ENCODE measurements at regions not wholly inside any gene's neighbourhood (a gene's known extent, or its start where the extent isn't known, plus 50 kb on each side); places are given as distances from the start of the nearest gene placed in this dataset.

DNA sequence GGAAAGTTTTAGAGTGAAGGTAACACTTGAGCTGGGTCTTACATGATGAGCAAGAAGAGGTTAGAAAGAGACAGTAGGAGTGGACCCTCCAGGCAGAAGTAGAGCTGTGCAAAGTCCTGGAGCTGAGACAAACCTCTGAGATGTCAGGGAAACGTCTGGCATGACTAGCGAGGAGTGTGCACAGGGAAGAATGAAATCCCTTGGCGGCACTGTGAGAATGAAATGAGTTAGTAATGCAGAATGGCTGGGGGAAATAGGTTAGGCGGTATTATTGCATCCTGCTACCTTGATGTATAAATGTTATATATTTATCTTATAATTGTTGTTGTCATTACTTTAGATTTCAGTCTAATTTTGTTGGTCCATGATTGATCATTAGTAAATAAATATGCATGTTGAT, 457.9 kb upstream of the CCL2 start:
- Mint-ChIP-seq H3K9me3 (no peaks in the 10 kb centered on the region), H3K27ac (no peak overlapping the region)

DNA sequence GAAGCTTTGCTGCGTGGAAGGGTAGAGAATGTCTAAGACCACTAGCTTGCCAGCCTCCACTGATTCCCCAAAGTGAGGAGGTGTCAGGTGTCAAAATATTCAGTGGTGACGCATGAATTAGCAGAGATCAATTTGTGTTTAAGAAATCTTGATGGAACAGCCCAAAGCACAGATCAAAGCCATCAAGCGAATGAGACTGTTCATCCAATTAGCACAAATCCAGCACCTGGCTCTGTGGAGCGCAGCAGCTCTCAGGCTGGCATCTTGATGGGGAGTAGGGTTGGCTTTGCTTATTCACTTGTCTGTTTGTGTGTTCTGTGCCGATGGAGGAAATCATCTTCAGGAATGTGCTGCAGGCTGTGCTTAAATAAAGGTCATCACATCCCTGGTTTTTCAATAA, 456.8 kb upstream of the CCL2 start:
- DNase-seq (ENCODE audit: extremely low spot score, unreplicated experiment): no peak
- no peak overlapping the region for H3K4me3 Mint-ChIP-seq
- TF ChIP-seq, protein P1, sequence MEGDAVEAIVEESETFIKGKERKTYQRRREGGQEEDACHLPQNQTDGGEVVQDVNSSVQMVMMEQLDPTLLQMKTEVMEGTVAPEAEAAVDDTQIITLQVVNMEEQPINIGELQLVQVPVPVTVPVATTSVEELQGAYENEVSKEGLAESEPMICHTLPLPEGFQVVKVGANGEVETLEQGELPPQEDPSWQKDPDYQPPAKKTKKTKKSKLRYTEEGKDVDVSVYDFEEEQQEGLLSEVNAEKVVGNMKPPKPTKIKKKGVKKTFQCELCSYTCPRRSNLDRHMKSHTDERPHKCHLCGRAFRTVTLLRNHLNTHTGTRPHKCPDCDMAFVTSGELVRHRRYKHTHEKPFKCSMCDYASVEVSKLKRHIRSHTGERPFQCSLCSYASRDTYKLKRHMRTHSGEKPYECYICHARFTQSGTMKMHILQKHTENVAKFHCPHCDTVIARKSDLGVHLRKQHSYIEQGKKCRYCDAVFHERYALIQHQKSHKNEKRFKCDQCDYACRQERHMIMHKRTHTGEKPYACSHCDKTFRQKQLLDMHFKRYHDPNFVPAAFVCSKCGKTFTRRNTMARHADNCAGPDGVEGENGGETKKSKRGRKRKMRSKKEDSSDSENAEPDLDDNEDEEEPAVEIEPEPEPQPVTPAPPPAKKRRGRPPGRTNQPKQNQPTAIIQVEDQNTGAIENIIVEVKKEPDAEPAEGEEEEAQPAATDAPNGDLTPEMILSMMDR (conservative IDR thresholded peaks at IDR 0.05): no peak
- H3K9me3 Mint-ChIP-seq: no peaks in the 10 kb centered on the region
- H3K27me3 Mint-ChIP-seq: peaks cover 21% of the 10 kb centered on the region
- H3K4me1 Mint-ChIP-seq (ENCODE audit: unreplicated experiment): peaks cover 9% of the 10 kb centered on the region
- H3K27ac Mint-ChIP-seq: no peak overlapping the region
- H3K36me3 Mint-ChIP-seq: no peaks in the 10 kb centered on the region

More for the DNA sequence above, 457.9 kb upstream of the CCL2 start:
- DNase-seq (ENCODE audit: extremely low spot score, unreplicated experiment): no peak
- Mint-ChIP-seq H3K27me3 (peaks cover 15% of the 10 kb centered on the region), H3K4me3 (no peak overlapping the region), H3K4me1 (ENCODE audit: unreplicated experiment) (peaks cover under 1% of the 10 kb centered on the region), H3K36me3 (no peaks in the 10 kb centered on the region)
- TF ChIP-seq, protein P1 (conservative IDR thresholded peaks at IDR 0.05): no peak

DNA sequence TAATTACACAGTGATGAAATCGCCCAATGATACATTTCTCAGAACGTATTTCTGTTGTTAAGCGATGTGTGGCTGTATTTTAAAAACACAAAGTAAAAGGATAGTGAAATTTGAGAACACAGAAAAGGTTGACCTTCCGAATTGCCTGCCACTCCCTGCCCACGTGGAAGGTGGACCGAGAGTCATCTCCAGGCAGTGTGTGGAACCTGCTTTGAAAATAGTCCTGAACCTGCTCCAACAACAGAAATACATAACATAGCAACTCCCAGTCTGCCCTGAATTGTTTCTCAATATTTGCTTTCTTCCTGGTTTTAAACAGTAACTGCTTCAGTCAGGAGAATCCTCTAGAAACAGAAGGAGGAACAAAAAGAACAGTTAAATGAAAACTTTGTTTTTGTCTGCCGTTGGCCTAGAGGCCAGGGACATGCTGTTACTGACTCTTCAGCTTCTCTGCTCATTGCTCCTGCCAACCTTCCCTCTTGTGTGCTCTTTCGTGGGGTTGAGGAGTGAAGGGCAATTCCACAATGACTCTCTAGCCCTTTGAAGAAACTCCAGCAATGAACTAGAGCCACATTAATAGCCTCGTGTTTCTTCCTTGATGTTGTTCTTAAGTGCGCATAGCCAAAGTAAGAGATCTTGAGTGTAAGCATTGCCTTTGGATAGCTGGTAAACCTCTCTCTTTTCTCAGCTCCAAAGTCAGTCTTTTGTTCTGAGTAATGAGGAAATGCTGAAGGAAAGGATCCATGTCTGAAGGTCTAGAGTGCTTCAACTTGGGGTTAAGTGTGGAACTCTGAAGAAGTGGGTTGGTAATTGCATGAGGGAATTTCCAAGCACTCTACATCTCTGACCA, 452.5 kb upstream of the CCL2 start:
- H3K27ac Mint-ChIP-seq: peak overlapping the region; percentile 14
- TF ChIP-seq, protein P1 (conservative IDR thresholded peaks at IDR 0.05): no peak
- no peak overlapping the region for H3K4me3 Mint-ChIP-seq
- H3K27me3 Mint-ChIP-seq: peaks cover 24% of the 10 kb centered on the region
- no peak for DNase-seq (ENCODE audit: extremely low spot score, unreplicated experiment)
- H3K9me3 Mint-ChIP-seq: no peaks in the 10 kb centered on the region
- no peaks in the 10 kb centered on the region for H3K36me3 Mint-ChIP-seq
- H3K4me1 Mint-ChIP-seq (ENCODE audit: unreplicated experiment): peaks cover 16% of the 10 kb centered on the region

DNA sequence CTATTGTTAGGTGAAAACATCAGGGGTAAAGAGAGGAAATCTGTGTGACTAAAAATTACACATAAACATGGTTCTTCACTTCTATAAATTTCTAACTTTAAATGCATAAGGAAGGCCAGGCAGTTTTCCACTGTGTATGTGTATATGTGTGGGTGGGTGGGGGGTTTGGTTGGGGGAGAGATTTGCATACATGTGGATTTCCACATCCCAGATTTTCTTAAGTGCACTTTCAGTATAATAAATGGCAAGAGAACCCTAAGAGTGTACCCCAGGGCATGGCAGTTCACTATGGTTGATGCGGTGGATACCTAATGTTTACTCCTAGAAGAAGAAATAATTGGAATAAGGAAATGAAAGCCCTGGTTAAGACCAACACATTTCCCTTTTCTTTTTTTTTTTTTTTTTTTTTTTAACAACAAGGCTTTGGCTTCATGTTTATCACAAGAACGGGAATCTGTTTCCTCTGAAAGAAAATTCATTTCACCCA, 451.8 kb upstream of the CCL2 start:
- Mint-ChIP-seq H3K36me3 (no peaks in the 10 kb centered on the region), H3K4me1 (ENCODE audit: unreplicated experiment) (peaks cover 16% of the 10 kb centered on the region), H3K9me3 (no peaks in the 10 kb centered on the region), H3K27me3 (peaks cover 18% of the 10 kb centered on the region), H3K4me3 (no peak overlapping the region), H3K27ac (peak overlapping the region; percentile 14)
- DNase-seq (ENCODE audit: extremely low spot score, unreplicated experiment): no peak
- TF ChIP-seq, protein P1 (conservative IDR thresholded peaks at IDR 0.05): no peak

DNA sequence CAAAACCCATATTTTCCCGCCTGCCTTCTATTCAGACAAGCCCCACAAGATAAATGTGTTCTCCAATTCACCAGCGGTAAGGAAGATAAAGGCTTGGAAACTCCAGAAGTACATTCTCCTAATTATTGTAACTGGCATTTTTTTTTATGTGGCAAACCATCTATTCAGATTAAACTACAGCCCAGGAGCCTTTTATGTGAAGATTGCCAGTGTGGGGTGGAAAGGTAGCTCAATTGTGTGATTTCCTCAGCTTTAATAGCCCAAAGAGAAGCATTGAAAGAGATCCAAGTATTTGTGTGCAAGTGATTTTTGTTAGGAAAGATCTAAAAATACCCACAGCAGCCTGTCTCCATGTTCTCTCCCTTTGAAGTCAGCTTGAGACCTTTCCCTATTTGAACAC, 451.4 kb upstream of the CCL2 start:
- H3K27ac Mint-ChIP-seq: no peak overlapping the region
- peaks cover 16% of the 10 kb centered on the region for H3K4me1 Mint-ChIP-seq (ENCODE audit: unreplicated experiment)
- DNase-seq (ENCODE audit: extremely low spot score, unreplicated experiment): no peak
- TF ChIP-seq, protein P1 (conservative IDR thresholded peaks at IDR 0.05): no peak
- peaks cover 17% of the 10 kb centered on the region for H3K27me3 Mint-ChIP-seq
- no peaks in the 10 kb centered on the region for H3K9me3 Mint-ChIP-seq
- no peaks in the 10 kb centered on the region for H3K36me3 Mint-ChIP-seq
- no peak overlapping the region for H3K4me3 Mint-ChIP-seq
